MM.1S (cell line): ENCODE measurements at regions not wholly inside any gene's neighbourhood (a gene's known extent, or its start where the extent isn't known, plus 50 kb on each side); places are given as distances from the start of the nearest gene placed in this dataset.

ENCODE experiments used
- DNase-seq: peaks from one replicate; pipeline ENCODE4 v3.0.0-alpha.2; 2015
- H2AFZ ChIP-seq: fragments of 300-600 bp; sonication (generic); 2 replicates; pipeline ENCODE4 v1.6.0; 2016; ENCODE audit warnings: antibody characterized with exemption, low read length
- H3F3A ChIP-seq: fragments of 300-600 bp; sonication (generic); 2 replicates; pipeline ENCODE4 v1.6.1; 2016; ENCODE audit warnings: mild to moderate bottlenecking, antibody characterized with exemption, low read length, moderate library complexity, mixed read lengths; ENCODE audit not compliant: insufficient read depth
- H3K27ac ChIP-seq: fragments of 300-600 bp; sonication (generic); 2 replicates; pipeline ENCODE4 v1.5.1; 2016; ENCODE audit warnings: mild to moderate bottlenecking, low read length
- H3K27me3 ChIP-seq: fragments of 300-600 bp; sonication (generic); replicated peaks from 2 replicates; pipeline ENCODE4 v1.6.0; 2016; ENCODE audit warnings: low read length; ENCODE audit not compliant: insufficient read depth
- H3K36me3 ChIP-seq: fragments of 300-600 bp; sonication (generic); replicated peaks from 2 replicates; pipeline ENCODE4 v1.6.1; 2016; ENCODE audit warnings: mild to moderate bottlenecking, low read length, mixed read lengths; ENCODE audit not compliant: insufficient read depth
- H3K4me1 ChIP-seq: fragments of 300-600 bp; sonication (generic); 2 replicates; pipeline ENCODE4 v1.6.1; 2016; ENCODE audit warnings: low read length, mixed read lengths
- H3K4me2 ChIP-seq: fragments of 300-600 bp; sonication (generic); 2 replicates; pipeline ENCODE4 v1.6.0; 2016; ENCODE audit warnings: low read depth, low read length
- H3K4me3 ChIP-seq: fragments of 300-600 bp; sonication (generic); 2 replicates; pipeline ENCODE4 v1.5.1; 2016; ENCODE audit warnings: low read length, mixed read lengths
- H3K79me2 ChIP-seq: fragments of 300-600 bp; sonication (generic); 2 replicates; pipeline ENCODE4 v1.6.1; 2016; ENCODE audit warnings: mixed run types, low read length, mixed read lengths
- H3K9ac ChIP-seq: fragments of 300-600 bp; sonication (generic); 2 replicates; pipeline ENCODE4 v1.6.1; 2016; ENCODE audit warnings: low read length, mixed read lengths
- H3K9me2 ChIP-seq: fragments of 300-600 bp; sonication (generic); replicated peaks from 2 replicates; pipeline ENCODE4 v1.6.1; 2016; ENCODE audit warnings: mild to moderate bottlenecking, low read length, mixed read lengths; ENCODE audit not compliant: insufficient read depth
- H3K9me3 ChIP-seq: fragments of 300-600 bp; sonication (generic); replicated peaks from 2 replicates; pipeline ENCODE4 v1.6.1; 2016; ENCODE audit warnings: mild to moderate bottlenecking, low read length, mixed read lengths; ENCODE audit not compliant: insufficient read depth
- H4K20me1 ChIP-seq: fragments of 300-600 bp; sonication (generic); 2 replicates; pipeline ENCODE4 v1.6.1; 2016; ENCODE audit warnings: mild to moderate bottlenecking, low read length, moderate library complexity, mixed read lengths; ENCODE audit not compliant: insufficient read depth
- CTCF ChIP-seq: fragments of 300-600 bp; sonication (generic); IDR thresholded peaks from 2 replicates; pipeline ENCODE4 v1.5.1; 2016; ENCODE audit warnings: antibody characterized with exemption, low read length, mixed read lengths
- EZH2 ChIP-seq: fragments of 300-600 bp; sonication (generic); optimal IDR thresholded peaks from 2 replicates; pipeline ENCODE3; 2017; ENCODE audit warnings: low read depth, mild to moderate bottlenecking, antibody characterized with exemption, low read length, mixed read lengths
- EZH2phosphoT487 ChIP-seq: fragments of 300-600 bp; sonication (generic); IDR thresholded peaks from 2 replicates; pipeline ENCODE4 v1.6.1; 2018; ENCODE audit warnings: antibody characterized with exemption, low read length

DNA sequence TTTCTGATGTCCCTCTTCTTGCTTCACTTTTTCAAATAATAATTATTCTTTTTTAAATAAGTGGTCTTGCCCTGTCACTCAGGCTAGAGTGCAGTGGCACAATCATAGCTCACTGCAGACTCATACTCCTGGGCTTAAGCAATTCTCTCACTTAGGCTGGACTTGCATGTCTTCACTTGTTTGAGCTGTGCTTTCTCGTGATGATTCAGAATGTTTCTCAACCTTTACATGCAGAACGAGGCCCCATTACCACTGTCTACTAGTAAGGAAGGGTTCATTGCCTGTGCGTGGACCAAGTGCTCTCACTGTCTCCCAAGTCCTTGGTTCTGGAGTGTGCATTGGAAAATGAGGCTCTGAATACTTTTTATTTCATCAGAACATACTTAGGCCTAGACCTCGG lies 468.6 kb upstream of the COBL start:
- H3K36me3 ChIP-seq = no peaks in the 10 kb centered on the region
- no peaks in the 10 kb centered on the region for H3K27me3 ChIP-seq
- no peak overlapping the region for H3K4me2 ChIP-seq
- no peak overlapping the region for H3K9ac ChIP-seq
- DNase-seq = no peak
- no peaks in the 10 kb centered on the region for H3K9me2 ChIP-seq
- no peaks in the 10 kb centered on the region for H3K4me1 ChIP-seq
- no peaks in the 10 kb centered on the region for H4K20me1 ChIP-seq
- no peaks in the 10 kb centered on the region for H3F3A ChIP-seq
- H3K9me3 ChIP-seq = no peaks in the 10 kb centered on the region
- H3K4me3 ChIP-seq = no peak overlapping the region
- TF ChIP-seq CTCF = no peak
- no peak for TF ChIP-seq EZH2
- TF ChIP-seq EZH2phosphoT487 = no peak
- H3K79me2 ChIP-seq = no peaks in the 10 kb centered on the region
- no peak overlapping the region for H3K27ac ChIP-seq
- H2AFZ ChIP-seq = no peak overlapping the region

- no peaks in the 10 kb centered on the region for H3K79me2 ChIP-seq
- H3K9ac ChIP-seq = no peak overlapping the region
- no peak for DNase-seq
- no peaks in the 10 kb centered on the region for H3K36me3 ChIP-seq
- no peaks in the 10 kb centered on the region for H3K4me1 ChIP-seq
- no peaks in the 10 kb centered on the region for H3K9me2 ChIP-seq
- no peaks in the 10 kb centered on the region for H3K9me3 ChIP-seq
- H3K27me3 ChIP-seq = no peaks in the 10 kb centered on the region
- no peak overlapping the region for H3K27ac ChIP-seq
- no peak overlapping the region for H3K4me2 ChIP-seq
- H4K20me1 ChIP-seq = no peaks in the 10 kb centered on the region
- TF ChIP-seq CTCF (no peak), EZH2 (no peak), EZH2phosphoT487 (no peak)
- no peak overlapping the region for H3K4me3 ChIP-seq
- H3F3A ChIP-seq = no peaks in the 10 kb centered on the region
- no peak overlapping the region for H2AFZ ChIP-seq
Measured at GRCh38 chr7:51783241-51783640, 466.6 kb upstream of the COBL start.

DNA sequence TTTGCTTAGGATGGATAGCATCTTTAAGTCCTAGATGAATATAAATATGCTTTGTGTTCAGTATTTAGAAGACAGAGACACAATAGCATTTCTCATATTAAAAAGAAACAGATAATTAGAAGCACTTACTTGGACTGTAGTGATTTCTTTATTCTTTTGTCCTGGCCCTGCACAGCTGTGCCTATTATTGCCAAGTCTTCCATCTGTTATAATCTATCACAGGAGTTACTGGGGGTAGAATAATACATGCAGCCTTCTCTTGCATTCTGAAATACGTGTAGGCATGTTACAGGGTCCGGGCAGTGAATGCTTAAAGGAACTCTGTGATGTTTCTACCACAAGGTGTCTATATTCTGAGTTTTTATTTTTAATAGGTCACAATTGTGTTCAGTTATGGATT lies 461.5 kb upstream of the COBL start:
- Histone ChIP-seq H3K27me3 (no peaks in the 10 kb centered on the region), H3K36me3 (no peaks in the 10 kb centered on the region), H3F3A (no peaks in the 10 kb centered on the region), H3K4me1 (no peaks in the 10 kb centered on the region), H3K79me2 (no peaks in the 10 kb centered on the region), H3K27ac (no peak overlapping the region), H4K20me1 (no peaks in the 10 kb centered on the region), H3K9me2 (no peaks in the 10 kb centered on the region), H3K4me3 (no peak overlapping the region), H2AFZ (no peak overlapping the region), H3K4me2 (no peak overlapping the region), H3K9ac (no peak overlapping the region), H3K9me3 (no peaks in the 10 kb centered on the region)
- no peak for TF ChIP-seq CTCF
- TF ChIP-seq EZH2 = no peak
- no peak for TF ChIP-seq EZH2phosphoT487
- no peak for DNase-seq

GRCh38 chr7:51774178-51774577 lies 457.6 kb upstream of the COBL start:
- DNase-seq = no peak
- H3K4me2 ChIP-seq = no peak overlapping the region
- no peak for TF ChIP-seq CTCF
- TF ChIP-seq EZH2 = no peak
- no peak for TF ChIP-seq EZH2phosphoT487
- H3K27ac ChIP-seq = no peak overlapping the region
- no peaks in the 10 kb centered on the region for H3K79me2 ChIP-seq
- H2AFZ ChIP-seq = no peak overlapping the region
- no peaks in the 10 kb centered on the region for H3F3A ChIP-seq
- no peaks in the 10 kb centered on the region for H3K27me3 ChIP-seq
- no peaks in the 10 kb centered on the region for H3K36me3 ChIP-seq
- H3K4me1 ChIP-seq = no peaks in the 10 kb centered on the region
- no peak overlapping the region for H3K9ac ChIP-seq
- no peaks in the 10 kb centered on the region for H4K20me1 ChIP-seq
- no peak overlapping the region for H3K4me3 ChIP-seq
- H3K9me2 ChIP-seq = no peaks in the 10 kb centered on the region
- no peaks in the 10 kb centered on the region for H3K9me3 ChIP-seq
